ENCODE measurements at regions not wholly inside any gene's neighbourhood (a gene's known extent, or its start where the extent isn't known, plus 50 kb on each side); places are given as distances from the start of the nearest gene placed in this dataset.

GRCh38 chr5:97764700-97765099 lies 581.7 kb upstream of the RIOK2 start:
- TF ChIP-seq CTCF (IDR thresholded peaks at IDR 0.05) (no peak), POLR2A (IDR thresholded peaks at IDR 0.05) (no peak)
